Ovary (tissue), 3 donors: ENCODE measurements at regions not wholly inside any gene's neighbourhood (a gene's known extent, or its start where the extent isn't known, plus 50 kb on each side); places are given as distances from the start of the nearest gene placed in this dataset.

ENCODE experiments used
- POLR2A ChIP-seq: fragments of 450-650 bp; IDR thresholded peaks from one replicate; pipeline ENCODE4 v1.6.1; 2017; ENCODE audit warnings: antibody characterized with exemption, mild to moderate bottlenecking, moderate library complexity
- TF ChIP-seq, protein P1 (sequence below), 3 donors: fragments of 450-650 bp in 2 of 3; fragments of 200-600 bp in 1 of 3; IDR thresholded peaks; one replicate each; pipeline versions ENCODE4 v1.5.1 to v1.8.0; 2016 to 2022; ENCODE audit warnings: antibody characterized with exemption in 3 of 3, mild to moderate bottlenecking in 1 of 3
- donor health status: DM: no; HTN: no; CAD: no.

DNA sequence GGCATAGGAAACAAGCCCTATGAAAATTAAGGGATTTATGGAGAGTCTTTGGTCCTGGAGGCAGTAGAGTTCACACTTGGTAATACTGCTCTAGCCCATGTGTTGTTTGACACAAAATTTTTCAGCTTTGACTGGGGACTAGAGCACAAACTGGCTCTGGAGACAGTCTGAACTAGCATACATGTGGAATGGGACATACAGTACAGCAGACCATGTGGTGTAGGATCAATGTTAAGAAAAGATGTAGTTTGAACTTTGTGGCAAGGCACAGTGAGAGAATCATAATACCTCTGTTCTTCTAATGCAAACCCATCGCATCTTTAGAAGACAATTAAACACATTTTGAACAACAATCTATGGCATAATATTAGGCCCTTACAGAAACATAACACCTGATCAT, 521.5 kb upstream of the DDX18 start:
- TF ChIP-seq, protein P1, sequence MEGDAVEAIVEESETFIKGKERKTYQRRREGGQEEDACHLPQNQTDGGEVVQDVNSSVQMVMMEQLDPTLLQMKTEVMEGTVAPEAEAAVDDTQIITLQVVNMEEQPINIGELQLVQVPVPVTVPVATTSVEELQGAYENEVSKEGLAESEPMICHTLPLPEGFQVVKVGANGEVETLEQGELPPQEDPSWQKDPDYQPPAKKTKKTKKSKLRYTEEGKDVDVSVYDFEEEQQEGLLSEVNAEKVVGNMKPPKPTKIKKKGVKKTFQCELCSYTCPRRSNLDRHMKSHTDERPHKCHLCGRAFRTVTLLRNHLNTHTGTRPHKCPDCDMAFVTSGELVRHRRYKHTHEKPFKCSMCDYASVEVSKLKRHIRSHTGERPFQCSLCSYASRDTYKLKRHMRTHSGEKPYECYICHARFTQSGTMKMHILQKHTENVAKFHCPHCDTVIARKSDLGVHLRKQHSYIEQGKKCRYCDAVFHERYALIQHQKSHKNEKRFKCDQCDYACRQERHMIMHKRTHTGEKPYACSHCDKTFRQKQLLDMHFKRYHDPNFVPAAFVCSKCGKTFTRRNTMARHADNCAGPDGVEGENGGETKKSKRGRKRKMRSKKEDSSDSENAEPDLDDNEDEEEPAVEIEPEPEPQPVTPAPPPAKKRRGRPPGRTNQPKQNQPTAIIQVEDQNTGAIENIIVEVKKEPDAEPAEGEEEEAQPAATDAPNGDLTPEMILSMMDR (IDR thresholded peaks at IDR 0.05), result no peak
- TF ChIP-seq POLR2A, result no peak
